K562 (cell line): ENCODE measurements at regions not wholly inside any gene's neighbourhood (a gene's known extent, or its start where the extent isn't known, plus 50 kb on each side); places are given as distances from the start of the nearest gene placed in this dataset.

Experiments used
- ATAC-seq: fragments of 200-7000 bp; cut with Tn5 transposase; 3 replicates; pipeline ENCODE4 v1.9.1; 2020; ENCODE audit warnings: moderate library complexity
- BruUV-seq: library from RNA; stranded (reverse); fragments of 400-500 nt; replicated peaks from 2 replicates; lab custom pipeline; 2021; lab: Mats Ljungman, UMichigan
- CTCF ChIA-PET: fragments of 300-600 bp; formaldehyde crosslinking; extraction: SDS; loops from one replicate; lab custom pipeline; 2021; ENCODE audit warnings: low intra/inter-chr PET ratio; lab: Yijun Ruan, JAX
- POLR2A ChIA-PET: fragments of 300-600, 350-650 bp; sonication (Branson Sonifier 250); formaldehyde crosslinking; extraction: SDS; loops from one replicate; lab custom pipeline; 2021; ENCODE audit warnings: antibody characterized with exemption, inconsistent platforms; lab: Yijun Ruan, JAX
- DNase-seq, 4 experiments: peaks; one replicate each; pipeline versions ENCODE4 v3.0.0 to v3.0.0-alpha.2; 2011 to 2018; ENCODE audit warnings: low spot score in 3 of 4, mixed read lengths in 3 of 4; ENCODE audit errors: extremely low read depth in 1 of 4
- FAIRE-seq: peaks from 2 replicates; lab custom pipeline; 2011; peaks lifted over from hg19 to GRCh38; lab: Jason Lieb, UNC
- H2AFZ ChIP-seq: 2 replicates; pipeline ENCODE4 v1.6.0; 2011; ENCODE audit warnings: low read depth, low read length, control low read depth, inconsistent platforms
- H3K27ac ChIP-seq: fragments of 200-600 bp; 3 replicates; pipeline ENCODE4 v1.8.0; 2011; ENCODE audit warnings: low read depth, mild to moderate bottlenecking, control low read depth, inconsistent platforms, low read length, moderate library complexity, mixed read lengths; ENCODE audit errors: extremely low read depth
- H3K27me3 ChIP-seq, 2 experiments: fragments of 300-600 bp in 1 of 2; 2 replicates in 1 of 2; 3 replicates in 1 of 2; pipeline versions ENCODE4 v1.6.0 to v1.8.0; 2011; ENCODE audit warnings: inconsistent platforms in 2 of 2, low read length in 2 of 2, mild to moderate bottlenecking in 1 of 2, mixed read lengths in 1 of 2, moderate library complexity in 1 of 2; ENCODE audit not compliant: control insufficient read depth in 2 of 2, insufficient read depth in 2 of 2
- H3K36me3 ChIP-seq: fragments of 300-600 bp; 3 replicates; pipeline ENCODE4 v1.8.0; 2011; ENCODE audit warnings: mild to moderate bottlenecking, low read length, inconsistent platforms; ENCODE audit not compliant: control insufficient read depth, insufficient read depth
- H3K4me1 ChIP-seq, 2 experiments: fragments of 200-600 bp in 1 of 2; replicated peaks in 1 of 2; 2 replicates in 1 of 2; 3 replicates in 1 of 2; pipeline versions ENCODE4 v1.5.1 to v1.8.0; 2011; ENCODE audit warnings: inconsistent platforms in 2 of 2, low read length in 2 of 2, mild to moderate bottlenecking in 1 of 2, mixed read lengths in 1 of 2, moderate library complexity in 1 of 2; ENCODE audit not compliant: control insufficient read depth in 2 of 2, insufficient read depth in 2 of 2
- H3K4me2 ChIP-seq: 2 replicates; pipeline ENCODE4 v1.6.1; 2011; ENCODE audit warnings: low read length, control low read depth, inconsistent platforms, mixed read lengths; ENCODE audit not compliant: insufficient read depth
- H3K4me3 ChIP-seq: fragments of 200-600 bp; sonication (generic), shearing (Covaris generic); 2 replicates; pipeline ENCODE4 v1.5.1; 2016; ENCODE audit warnings: control low read depth, inconsistent platforms
- H3K79me2 ChIP-seq: fragments of 200-600 bp; 3 replicates; pipeline ENCODE4 v1.8.0; 2011; ENCODE audit warnings: low read length, inconsistent platforms; ENCODE audit not compliant: control insufficient read depth, insufficient read depth
- H3K9ac ChIP-seq, 2 experiments: 2 replicates each; pipeline versions ENCODE4 v1.6.0 to v1.6.1; 2011; ENCODE audit warnings: low read depth in 2 of 2, low read length in 2 of 2, control low read depth in 1 of 2, inconsistent platforms in 1 of 2, mild to moderate bottlenecking in 1 of 2, mixed read lengths in 1 of 2; ENCODE audit not compliant: insufficient read depth in 1 of 2
- H3K9me1 ChIP-seq: one replicate; pipeline ENCODE4 v1.6.0; 2011; ENCODE audit warnings: inconsistent platforms, mild to moderate bottlenecking, low read length, moderate library complexity; ENCODE audit not compliant: control insufficient read depth, insufficient read depth
- H3K9me3 ChIP-seq: replicated peaks from 2 replicates; pipeline ENCODE4 v1.5.1; 2011; ENCODE audit warnings: low read depth, low read length, inconsistent platforms; ENCODE audit not compliant: control insufficient read depth, insufficient read depth
- H4K20me1 ChIP-seq: replicated peaks from 2 replicates; pipeline ENCODE4 v1.6.1; 2011; ENCODE audit warnings: low read length, inconsistent platforms, mixed read lengths; ENCODE audit not compliant: control insufficient read depth, insufficient read depth
- EP400 ChIP-seq: fragments of 450-650 bp; IDR thresholded peaks from 2 replicates; pipeline ENCODE4 v1.6.1; 2017; ENCODE audit warnings: antibody characterized with exemption, mild to moderate bottlenecking, moderate library complexity
- RERE ChIP-seq: sonication (generic); formaldehyde crosslinking; IDR thresholded peaks from 2 replicates; pipeline ENCODE4 v1.8.0; 2023; ENCODE audit warnings: missing genetic modification reagents, mild to moderate bottlenecking, borderline replicate concordance
- SIRT6 ChIP-seq: IDR thresholded peaks from one replicate; pipeline ENCODE4 v1.6.1; 2012; ENCODE audit warnings: low read depth, mild to moderate bottlenecking, control low read depth, inconsistent platforms, low read length, moderate library complexity
- WGBS: fragments of 100-300 bp; shearing (Covaris generic); methylation state at CpG from one replicate; pipeline ENCODE4 v1.1.6; 2016; ENCODE audit warnings: low coverage, mixed read lengths; ENCODE audit not compliant: insufficient coverage; ENCODE audit errors: missing lambda C conversion rate; 5-methylcytosine and 5-hydroxymethylcytosine counted together
- in situ Hi-C: fragments of 300-500 bp; cut with MboI; formaldehyde crosslinking; loops from 4 replicates; pipeline ENCODE4 v1.15.0; 2018; ENCODE audit warnings: inconsistent platforms, mixed read lengths
- intact Hi-C: fragments of 100-400 bp; cut with micrococcal nuclease; formaldehyde crosslinking; loops from 2 replicates; pipeline ENCODE4 v1.14.2; 2022

GRCh38 chrX:129111081-129111798 lies 412.1 kb downstream of the SMARCA1 start:
- FAIRE-seq (no peak), ATAC-seq (no peak), DNase-seq (no peak)
- Histone ChIP-seq H4K20me1 (no peaks in the 10 kb centered on the region), H3K79me2 (no peaks in the 10 kb centered on the region), H3K27ac (no peak overlapping the region), H3K4me1 (no peaks in the 10 kb centered on the region), H3K9me3 (no peaks in the 10 kb centered on the region), H3K4me2 (no peak overlapping the region), H3K36me3 (no peaks in the 10 kb centered on the region), H2AFZ (no peak overlapping the region), H3K9ac (no peak overlapping the region), H3K27me3 (no peaks in the 10 kb centered on the region), H3K9me1 (no peaks in the 10 kb centered on the region), H3K4me3 (no peak overlapping the region)
- in situ Hi-C loops (no loop called here), intact Hi-C loops (no loop called here)
- BruUV-seq = no TSS peak
- TF ChIP-seq RERE (CRISPR knock-in tag) = no peak
- TF ChIP-seq EP400 = no peak
- TF ChIP-seq SIRT6 = no peak
- WGBS = 0% methylated on average over 11 of the region's 15 CpGs
- POLR2A ChIA-PET = no interaction called here
- CTCF ChIA-PET = no interaction called here
